Activated CD8-positive, alpha-beta memory T cell treated with anti-CD3 and anti-CD28 coated beads, Interleukin-2, amount 50 U/mL, for 24 hours (primary cell): ENCODE measurements at regions not wholly inside any gene's neighbourhood (a gene's known extent, or its start where the extent isn't known, plus 50 kb on each side); places are given as distances from the start of the nearest gene placed in this dataset.

ENCODE experiments used
- DNase-seq: peaks from one replicate; pipeline ENCODE4 v3.0.0-alpha.2; 2020; ENCODE audit errors: extremely low read depth

- DNase-seq: no peak
Measured at GRCh38 chr22:47277531-47277930, 515.1 kb downstream of the TBC1D22A start.

- DNase-seq: no peak
Measured at GRCh38 chr22:47276991-47277390, 514.5 kb downstream of the TBC1D22A start.

- no peak for DNase-seq
Measured at GRCh38 chr22:47276450-47276820, 514.0 kb downstream of the TBC1D22A start.

- no peak for DNase-seq
Measured at GRCh38 chr22:47275605-47276449, 513.4 kb downstream of the TBC1D22A start.

- no peak for DNase-seq
Measured at GRCh38 chr22:47274196-47274595, 511.7 kb downstream of the TBC1D22A start.

- DNase-seq: no peak
Measured at GRCh38 chr22:47270463-47271135, 508.1 kb downstream of the TBC1D22A start.

- DNase-seq: no peak
Measured at GRCh38 chr22:47269516-47270088, 507.2 kb downstream of the TBC1D22A start.

- no peak for DNase-seq
Measured at GRCh38 chr22:47267513-47268282, 505.2 kb downstream of the TBC1D22A start.

- no peak for DNase-seq
Measured at GRCh38 chr22:47266329-47266728, 503.9 kb downstream of the TBC1D22A start.

- no peak for DNase-seq
Measured at GRCh38 chr22:47260551-47260950, 498.1 kb downstream of the TBC1D22A start.

- DNase-seq: no peak
Measured at GRCh38 chr22:47259990-47260389, 497.5 kb downstream of the TBC1D22A start.

GRCh38 chr22:47259049-47259448, 496.6 kb downstream of the TBC1D22A start:
- DNase-seq: no peak

- DNase-seq: no peak
Measured at GRCh38 chr22:47257976-47258375, 495.5 kb downstream of the TBC1D22A start.

- DNase-seq: no peak
Measured at GRCh38 chr22:47257566-47257965, 495.1 kb downstream of the TBC1D22A start.

GRCh38 chr22:47251911-47252310, 489.5 kb downstream of the TBC1D22A start:
- DNase-seq: no peak

GRCh38 chr22:47250995-47251765, 488.7 kb downstream of the TBC1D22A start:
- no peak for DNase-seq

GRCh38 chr22:47249370-47249928, 487.0 kb downstream of the TBC1D22A start:
- no peak for DNase-seq

GRCh38 chr22:47248925-47249324, 486.5 kb downstream of the TBC1D22A start:
- DNase-seq: no peak

- no peak for DNase-seq
Measured at GRCh38 chr22:47247579-47248240, 485.3 kb downstream of the TBC1D22A start.

GRCh38 chr22:47245786-47246185, 483.3 kb downstream of the TBC1D22A start:
- DNase-seq: no peak
